ENCODE measurements at regions not wholly inside any gene's neighbourhood (a gene's known extent, or its start where the extent isn't known, plus 50 kb on each side); places are given as distances from the start of the nearest gene placed in this dataset.
A peak's percentile ranks its signal among the peaks of the same experiment; 100 is the strongest.
"Not testable (repeated sequence)": the region's sequence is repeated elsewhere in the genome, so short reads cannot be mapped to it uniquely, and the experiment has no call there.

DNA sequence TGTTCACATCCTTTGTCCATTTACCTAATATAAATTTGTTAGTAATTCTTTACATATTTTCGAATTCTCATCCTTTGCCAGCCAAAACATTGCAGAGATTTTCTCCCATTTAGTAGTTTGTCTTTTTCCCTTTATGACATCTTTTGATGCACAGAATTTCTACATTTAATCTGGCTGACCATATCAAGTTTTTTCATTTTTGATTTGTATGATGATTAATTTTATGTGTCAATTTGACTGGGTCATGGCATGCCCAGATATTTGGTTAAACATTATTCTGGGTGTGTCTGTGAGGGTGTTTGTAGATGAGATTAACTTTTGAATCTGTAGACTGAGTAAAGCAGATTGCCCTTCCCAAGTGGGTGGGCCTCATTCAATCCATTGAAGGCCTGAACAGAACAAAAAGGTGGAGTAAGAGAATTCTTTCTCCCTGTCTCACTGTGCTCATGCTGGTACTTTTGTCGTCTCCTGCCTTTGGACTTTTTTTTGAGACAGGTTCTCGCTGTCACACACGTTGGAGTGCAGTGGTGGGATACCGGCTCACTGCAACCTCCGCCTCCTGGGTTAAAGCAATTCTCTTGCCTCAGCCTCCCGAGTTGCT is 72.1 kb upstream of the EPB41L1 start:
- no peak for DNase-seq

DNA sequence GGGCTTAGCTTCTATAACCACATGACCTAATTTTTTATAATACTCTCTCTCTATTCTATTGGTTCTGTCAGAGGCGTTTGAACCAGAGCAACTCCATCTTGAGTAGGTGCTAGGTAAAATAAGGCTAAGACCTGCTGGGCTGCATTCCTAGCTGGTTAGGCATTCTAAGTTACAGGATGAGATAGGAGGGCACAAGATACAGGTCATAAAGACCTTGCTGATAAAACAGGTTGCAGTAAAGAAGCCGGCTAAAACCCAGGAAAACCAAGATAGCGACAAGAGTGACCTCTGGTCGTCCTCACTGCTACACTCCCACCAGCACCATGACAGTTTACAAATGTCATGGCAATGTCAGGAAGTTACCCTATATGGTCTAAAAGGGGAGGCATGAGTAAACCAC is 71.3 kb upstream of the EPB41L1 start:
- not testable (repeated sequence) for DNase-seq

DNA sequence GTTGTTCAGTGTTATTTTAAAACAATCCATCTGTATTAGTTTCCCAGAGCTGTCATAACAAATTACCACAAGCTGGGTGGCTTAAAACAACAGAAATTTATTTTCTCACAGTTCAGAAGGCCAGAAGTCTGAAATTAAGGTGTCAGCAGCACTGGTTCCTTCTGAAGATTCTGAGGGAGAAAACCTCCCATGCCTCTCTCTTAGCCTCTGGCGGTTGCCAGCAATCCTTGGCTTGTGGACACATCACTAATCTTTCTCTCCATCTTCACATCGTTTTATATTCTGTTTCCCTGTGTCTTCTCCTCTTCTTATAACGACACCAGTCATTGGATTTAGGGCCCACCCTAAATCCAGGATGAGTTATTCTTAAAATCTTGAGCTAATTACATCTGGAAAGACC is 70.2 kb upstream of the EPB41L1 start:
- DNase-seq, result no peak

DNA sequence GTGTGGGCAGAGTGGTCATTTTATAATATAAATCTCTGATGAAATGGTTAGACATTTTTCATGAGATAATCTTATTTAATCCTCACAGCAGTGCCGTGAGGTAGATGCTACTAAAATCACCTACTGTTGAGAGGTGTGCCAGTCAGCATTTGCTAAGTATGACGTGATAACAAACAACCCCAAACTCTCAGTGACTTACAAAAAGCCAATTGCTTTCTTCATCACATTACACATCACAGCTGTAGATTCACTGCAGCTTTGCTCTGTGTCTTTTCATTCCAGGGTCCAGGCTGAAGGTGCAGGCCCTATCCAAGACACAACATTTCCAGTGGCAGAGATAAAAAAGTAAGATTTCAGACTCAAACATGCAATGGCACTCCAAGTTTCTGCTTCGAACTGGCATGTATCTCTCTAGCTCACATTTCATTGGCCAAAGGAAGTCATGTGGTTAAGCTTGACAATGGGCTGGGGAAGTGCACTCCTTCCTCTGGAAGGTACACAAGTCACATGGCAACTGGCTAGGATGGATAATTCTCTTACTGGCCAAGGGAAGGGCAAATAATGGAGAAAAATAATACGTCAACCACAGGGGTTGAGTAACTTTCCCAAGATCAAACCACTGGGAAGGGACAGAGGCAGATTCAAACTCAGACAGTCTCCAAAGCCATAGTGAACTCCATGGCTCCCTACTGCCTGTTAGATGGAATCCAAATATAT is 69.5 kb upstream of the EPB41L1 start:
- DNase-seq, result no peak

DNA sequence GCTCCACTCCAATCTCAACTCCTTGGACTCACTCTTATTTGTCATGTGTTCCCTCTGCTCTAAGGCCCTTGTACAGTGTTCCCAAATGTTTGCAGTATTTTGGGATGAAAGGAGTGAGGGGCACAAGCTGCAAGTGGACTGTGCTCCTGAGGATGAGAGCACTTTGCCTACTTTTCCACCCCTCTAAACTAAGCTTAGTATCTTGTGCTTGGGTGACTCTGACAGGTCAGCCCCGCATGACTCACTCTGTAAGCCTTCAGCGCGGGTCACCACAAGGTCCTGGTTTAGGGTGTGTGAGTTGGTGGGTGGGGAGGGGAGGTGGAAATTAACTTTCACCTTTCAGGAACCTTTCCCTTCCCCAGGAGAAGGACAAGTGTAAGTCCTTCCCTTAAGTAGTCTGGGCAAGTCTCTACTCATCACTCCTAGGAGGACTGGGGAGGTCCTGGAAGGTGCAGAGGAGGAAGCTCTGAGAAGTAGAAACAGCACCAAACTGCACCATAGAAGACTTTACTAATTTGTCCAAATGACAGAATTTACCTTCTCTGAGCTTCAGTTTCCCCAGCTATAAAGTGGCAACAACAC is 68.8 kb upstream of the EPB41L1 start:
- no peak for DNase-seq

DNA sequence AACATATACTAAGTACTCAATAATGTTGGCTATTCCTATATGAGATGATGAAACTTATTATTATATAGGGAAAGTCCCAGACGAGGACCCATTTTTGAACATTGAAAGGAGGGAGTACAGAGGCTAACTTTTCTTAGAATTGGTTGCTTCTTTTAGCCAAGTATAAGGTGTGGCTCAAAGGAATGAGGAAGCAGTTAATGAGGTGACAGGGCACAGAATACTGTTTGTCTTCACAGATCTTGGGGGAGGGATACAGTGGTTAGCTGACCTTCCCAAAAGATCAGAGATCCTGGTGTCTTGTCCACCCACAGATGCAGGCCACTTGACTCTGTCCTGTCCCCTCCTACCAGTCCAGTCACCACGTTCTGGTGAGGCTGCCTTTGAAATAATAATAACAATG is 67.8 kb upstream of the EPB41L1 start:
- DNase-seq, result no peak

DNA sequence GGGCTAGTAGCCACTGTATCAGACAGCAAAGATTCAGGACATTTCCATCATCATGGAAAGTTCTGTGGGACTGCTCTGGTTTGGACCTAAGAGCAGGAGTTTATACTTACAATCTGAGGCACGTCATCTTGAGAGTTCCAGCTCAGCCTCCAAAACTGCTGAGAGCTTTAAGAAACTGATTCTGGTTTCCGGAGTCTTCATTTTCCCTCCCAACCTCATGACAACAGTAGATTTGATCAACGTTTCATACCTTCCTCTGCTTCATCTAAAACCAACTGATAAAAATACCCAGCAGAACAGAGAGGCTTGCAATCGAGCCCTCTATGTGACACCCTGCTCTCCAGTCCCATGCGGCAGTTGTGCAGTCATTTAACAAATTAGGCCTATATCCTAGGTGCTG is 64.3 kb upstream of the EPB41L1 start:
- DNase-seq, result no peak

DNA sequence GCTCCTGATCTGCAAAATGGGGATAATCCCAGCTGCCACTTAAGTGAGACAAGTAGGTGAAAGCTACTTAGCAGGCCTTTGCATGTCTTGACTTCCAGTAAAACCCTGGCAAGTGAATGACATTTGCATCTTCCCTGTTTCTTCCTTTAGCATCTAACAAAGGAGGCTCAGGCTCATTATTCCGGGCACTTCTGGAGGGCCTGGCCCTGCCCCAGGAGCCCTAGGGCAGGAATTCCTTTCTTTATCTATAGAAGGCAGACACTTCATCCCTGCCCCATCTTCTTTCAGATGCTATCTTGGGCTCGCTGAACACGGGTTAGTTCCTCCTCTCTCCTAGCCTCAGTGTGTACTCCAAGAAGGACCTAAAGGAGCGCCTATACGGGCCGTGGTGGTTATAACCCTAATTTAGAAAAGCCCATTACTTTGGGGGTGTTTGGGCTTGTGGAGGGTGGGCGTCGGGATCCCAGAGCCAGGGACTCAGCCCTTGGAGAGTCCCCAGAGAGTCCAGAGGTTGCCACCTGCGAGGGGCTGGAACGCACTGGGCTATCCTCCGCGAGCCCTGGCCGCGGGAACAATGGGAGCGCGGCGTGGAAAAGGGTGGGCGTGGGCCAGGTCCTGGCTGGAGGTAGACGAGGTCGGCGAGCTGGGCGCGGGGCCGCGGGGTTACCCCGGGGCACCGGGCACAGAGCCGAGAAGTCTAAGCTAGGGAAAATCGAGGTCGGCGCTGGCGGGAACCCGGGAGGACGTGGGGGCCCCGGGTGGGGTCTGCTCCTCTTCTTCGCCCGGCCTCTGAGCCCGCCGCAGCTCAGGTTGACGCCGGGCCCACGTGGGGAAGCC is 62.8 kb upstream of the EPB41L1 start:
- no peak for DNase-seq

DNA sequence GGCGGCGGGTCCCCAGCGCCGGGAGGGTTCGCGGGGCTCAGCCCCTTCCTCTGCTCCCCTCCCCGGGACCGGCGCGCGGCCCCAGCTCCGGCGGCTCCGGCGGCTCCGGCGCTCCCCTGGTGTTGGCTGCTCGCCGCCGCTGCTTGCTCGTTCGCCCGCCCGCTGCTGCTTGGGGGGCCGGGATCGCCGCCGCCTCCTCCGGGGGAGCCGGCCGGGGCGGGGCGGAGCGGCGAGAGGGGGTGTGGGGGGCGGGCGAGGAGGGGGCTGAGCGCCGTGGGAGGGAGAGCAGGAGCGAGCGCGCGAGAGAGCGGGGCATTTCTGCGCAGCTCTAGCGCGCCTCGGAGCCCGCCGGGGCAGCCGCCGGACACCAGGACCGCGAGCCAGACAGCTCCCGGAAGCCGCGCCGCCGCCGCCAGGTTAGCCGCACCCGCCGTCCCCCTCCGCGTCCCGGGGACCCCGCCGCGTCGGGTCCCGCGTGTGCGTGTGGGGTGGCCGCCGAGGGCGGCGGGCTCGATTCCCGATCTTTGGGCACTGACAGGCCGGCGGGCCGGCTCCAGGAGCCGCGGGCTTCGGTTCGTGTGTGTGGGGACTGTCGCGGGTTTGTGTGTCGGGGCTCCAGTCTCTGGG is 62.0 kb upstream of the EPB41L1 start:
- DNase-seq, result no peak

DNA sequence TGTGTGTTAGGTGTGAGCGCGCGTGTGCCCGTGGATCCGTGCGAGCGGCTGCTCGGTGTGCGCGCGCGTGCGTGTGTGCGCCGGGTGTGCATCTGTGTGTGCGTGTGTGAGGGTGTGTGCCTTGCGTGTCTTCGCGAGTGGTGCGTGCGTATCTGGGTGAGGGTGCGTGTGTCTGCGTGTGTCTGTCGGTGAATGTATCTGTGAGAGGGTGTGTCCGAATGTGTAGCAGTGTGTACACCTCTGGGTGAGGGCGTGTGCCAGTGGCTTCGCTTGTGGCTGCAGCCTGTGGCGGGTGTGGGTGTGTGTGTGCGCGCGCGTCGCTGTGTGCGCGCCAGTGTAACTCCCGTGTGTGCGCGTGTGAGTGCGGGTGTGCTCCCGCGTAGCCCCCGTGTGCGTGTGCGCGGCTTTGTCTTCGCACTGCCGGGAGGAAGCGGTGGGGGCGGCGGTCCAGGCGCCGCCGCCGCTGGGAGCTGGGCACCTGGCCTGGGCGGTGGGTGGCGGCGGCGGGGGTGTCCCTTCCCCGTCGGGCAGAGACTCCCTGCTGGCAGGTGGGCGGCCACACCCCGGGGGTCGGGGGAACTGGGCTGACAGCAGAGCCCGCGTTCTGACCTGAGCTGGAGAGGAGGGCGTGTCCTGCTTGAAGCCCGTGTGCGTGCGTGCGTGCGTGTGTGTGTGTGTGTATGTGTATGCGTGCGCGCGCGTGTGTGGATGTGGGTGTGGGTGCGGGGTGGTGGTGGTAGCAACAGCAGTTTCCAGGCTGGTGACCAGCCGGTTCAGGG is 61.3 kb upstream of the EPB41L1 start:
- DNase-seq, result peak; percentile 33

DNA sequence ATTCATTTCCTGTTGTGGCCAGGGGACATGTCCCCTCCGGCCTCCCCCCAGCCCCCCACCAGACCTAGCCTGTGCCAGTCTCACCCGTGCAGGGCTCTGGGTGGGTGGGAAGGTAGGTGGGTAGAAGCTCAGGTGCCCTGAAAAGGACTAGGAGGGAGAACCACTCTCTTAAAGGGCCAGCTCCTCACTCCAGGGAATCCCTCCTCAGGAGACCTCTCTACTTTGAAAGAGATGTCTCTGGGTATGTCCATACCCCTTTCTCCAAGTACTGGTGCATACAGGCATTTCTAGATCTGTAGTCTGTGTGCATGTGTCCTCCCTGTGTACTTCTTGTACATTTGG is 60.8 kb upstream of the EPB41L1 start:
- no peak for DNase-seq

DNA sequence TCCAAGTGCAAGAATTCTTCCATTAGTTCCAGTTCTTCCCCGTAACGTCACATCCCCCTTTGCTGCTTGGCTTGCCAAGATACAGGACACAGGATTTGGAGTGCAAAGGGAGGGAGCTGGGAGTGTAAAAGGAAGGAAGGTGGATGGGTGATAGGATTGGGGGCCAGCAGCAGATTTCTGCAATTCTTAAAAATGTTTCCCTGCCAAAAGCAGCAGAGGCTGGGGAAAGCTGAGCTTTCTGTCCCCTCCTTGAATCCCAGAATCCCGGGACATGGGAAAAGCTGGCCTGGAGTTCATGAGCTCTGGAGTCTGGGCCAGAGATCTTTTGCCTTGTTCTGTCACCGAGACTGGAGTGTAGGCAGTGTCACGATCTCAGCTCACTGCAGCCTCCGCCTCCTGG is 60.0 kb upstream of the EPB41L1 start:
- DNase-seq, result no peak

DNA sequence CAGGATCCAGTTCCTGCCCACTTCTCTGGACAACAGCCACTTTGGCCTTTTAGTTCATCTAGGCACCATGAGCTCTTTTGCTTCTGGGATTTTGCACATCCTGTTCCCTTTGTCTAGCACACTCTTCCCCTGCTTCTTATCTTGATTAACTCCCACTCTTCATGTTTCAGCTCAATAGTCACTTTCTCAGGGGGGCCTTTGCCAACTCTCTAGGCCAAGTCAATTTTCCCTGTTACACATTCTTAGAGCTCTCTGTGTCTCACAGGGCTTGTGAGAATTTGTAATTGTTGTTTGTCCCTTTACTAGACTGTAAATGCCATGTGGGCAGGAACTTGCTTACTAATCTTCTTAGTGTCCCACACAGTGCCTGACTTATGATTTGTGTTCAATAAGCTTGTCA is 58.1 kb upstream of the EPB41L1 start:
- no peak for DNase-seq

DNA sequence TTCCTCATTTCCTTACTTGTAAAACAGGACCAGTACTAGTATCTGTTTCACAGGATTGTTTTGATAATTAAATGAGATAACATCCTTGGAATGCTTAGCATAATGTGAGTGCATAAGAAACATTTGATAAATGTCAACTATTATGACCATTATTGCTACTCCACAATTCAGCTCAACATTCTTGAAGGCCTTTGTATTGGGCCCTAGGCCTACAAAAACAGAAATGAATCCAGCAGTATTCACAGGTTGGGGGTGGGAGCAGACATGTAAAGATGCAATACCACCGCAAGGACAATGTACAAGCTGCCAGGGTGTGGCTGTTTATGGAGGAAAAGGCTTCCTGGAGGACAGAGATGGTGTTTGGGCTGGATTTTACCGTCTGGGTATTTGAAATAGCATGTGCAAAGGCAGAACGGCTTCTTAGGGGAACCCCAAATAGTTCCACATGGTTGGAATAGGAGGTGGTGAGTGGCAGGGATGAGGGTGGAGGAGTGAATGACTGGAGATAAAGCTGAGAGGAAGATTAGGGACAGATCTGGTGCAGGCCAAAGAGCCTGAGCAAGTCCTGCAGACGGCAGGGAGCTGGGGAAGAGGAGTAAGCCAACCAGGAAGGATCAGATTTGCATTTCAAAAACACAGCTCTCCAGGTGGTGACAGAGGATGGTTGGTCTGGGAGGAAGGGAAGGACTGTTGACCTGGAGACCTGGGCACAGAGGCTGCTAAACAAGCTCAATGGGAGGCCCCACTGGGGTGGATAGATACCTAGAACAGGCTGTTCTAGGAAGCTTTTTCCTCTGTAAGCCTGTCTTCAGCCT is 57.0 kb upstream of the EPB41L1 start:
- DNase-seq, result no peak

DNA sequence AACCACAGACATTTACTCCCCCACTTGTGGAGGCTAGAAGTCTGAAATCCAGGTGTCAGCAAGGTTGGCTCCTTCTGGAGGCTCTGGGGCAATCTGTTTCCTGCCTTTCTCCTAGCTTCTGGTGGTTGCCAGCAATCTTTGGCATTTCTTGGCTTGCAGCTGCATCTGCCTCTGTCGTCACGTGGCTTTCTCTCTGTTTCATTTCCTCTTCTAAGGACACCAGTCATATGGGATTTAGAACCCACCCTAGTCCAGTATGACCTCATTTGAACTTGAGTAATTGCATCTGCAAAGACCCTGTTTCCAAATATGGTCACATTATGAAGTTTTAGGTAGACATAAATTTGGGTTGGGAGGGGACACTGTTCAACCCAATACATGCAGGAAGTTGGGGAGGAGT is 56.2 kb upstream of the EPB41L1 start:
- DNase-seq, result peak; percentile 37

DNA sequence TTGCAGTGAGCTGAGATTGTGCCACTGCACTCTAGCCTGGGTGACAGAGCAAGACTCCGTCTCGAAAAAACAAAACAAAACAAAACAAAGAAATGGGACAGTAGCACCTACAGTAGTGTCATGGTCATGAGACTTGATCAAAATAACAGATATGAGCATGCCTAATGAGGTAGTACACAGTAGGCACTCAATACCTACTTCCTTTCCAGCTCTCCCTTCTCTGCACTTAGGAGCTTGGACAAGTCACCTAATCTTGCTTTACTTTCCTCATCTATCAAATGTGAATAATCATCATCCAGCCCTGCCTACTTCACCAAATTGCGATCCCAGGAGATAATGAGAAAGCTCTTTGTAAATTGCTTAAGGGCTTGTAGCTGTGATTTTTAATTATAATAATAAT is 55.4 kb upstream of the EPB41L1 start:
- no peak for DNase-seq

DNA sequence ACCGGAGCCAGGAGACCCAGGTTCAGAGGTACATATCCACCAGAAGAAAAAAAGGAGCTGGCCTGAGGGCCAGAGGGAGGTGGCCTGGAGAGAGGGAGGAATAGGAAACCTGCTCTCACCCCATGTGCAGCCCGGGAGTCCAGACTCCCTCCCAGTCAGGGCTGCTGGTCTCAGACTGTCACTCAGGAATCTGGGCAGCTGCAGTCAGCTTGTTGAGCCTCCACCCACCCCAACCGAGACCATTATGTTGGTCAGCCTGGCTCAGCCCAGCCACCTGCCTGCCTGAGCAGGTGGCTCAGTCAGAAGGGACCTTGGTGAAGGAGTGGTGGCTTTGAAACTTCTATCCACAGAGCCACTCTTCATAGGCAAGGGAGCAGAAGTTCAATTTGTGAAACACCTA is 53.3 kb upstream of the EPB41L1 start:
- DNase-seq, result no peak

DNA sequence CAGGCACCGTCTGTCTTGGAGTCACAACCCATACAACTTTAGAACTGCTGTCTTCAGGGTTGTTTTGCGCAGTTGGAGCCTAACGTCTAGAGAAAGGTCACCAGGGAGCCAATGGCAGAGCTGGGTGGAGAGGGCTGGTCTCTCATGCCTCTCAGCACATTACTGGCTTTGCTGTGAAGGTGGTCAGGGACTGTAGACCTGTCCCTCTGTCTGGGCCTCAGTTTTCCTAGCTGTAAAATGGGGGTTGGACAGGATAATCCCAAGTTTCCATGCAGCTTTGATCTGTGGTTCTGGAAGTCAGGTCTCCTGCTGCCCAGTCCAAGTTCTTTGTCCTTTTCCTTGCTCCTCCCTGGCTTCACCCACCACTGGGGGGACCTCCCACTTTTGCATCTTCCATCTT is 52.2 kb upstream of the EPB41L1 start:
- DNase-seq, result no peak

DNA sequence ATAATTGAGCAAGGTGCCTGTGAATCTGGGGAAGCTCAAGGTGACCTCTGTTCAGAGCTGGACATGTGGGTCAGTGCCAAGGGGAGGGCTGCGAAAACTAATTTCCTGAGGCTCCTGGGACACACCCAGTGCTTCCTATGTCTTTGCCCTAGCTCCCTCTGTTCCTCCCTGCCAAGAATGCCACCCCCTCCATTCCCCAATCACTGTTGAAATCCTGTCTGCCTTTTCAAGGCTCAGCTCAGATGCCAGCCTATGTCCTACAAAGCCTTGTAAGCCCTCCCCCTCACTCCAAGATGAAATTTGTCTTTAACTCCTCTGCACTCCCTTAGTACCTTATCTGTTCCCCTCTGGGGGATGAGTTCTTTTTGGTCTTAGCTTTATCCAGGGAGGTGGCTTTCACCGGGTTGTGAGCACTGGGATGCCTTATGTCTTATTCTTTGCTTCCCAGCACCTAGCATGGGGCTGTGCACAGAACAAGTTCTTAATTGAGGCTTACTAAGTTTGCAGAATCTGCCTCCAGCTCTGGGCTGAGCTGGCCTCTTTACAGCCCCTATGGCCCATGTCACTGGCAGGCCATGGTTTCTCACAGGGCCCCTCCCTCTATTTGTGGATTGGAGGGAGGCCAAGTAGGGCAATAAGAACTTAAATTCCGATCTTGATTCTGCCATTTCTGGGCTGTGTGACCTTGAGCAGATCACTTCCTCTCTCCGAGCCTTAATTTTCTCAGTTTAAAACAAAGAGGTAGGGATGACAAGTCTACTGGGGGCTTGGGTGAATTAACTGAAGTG is 51.5 kb upstream of the EPB41L1 start:
- no peak for DNase-seq

DNA sequence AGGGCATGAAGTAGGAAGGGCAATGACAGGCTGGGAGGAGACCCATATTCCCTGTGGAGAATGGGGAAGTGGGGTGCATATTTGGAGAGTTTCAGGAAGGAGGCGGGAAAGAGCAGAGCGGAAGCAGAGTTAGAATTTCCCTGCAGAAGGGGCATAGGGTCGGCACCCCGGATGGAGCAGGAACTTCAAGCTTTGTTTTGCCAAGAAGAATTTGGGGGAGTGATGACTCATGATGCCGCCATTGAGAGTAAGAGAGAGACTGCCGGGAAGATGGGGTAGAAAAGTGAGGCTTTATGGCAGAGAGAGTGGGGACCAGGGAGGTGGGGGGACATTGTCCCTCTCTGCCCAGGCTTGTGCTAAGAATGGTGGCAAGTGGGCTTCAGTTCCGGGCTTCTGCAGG is 50.3 kb upstream of the EPB41L1 start:
- no peak for DNase-seq
